Hepatic stellate cell (primary cell): ENCODE measurements at regions not wholly inside any gene's neighbourhood (a gene's known extent, or its start where the extent isn't known, plus 50 kb on each side); places are given as distances from the start of the nearest gene placed in this dataset.

Experiments used
- DNase-seq: peaks from one replicate; pipeline ENCODE4 v3.0.0; 2011; ENCODE audit warnings: low spot score

DNA sequence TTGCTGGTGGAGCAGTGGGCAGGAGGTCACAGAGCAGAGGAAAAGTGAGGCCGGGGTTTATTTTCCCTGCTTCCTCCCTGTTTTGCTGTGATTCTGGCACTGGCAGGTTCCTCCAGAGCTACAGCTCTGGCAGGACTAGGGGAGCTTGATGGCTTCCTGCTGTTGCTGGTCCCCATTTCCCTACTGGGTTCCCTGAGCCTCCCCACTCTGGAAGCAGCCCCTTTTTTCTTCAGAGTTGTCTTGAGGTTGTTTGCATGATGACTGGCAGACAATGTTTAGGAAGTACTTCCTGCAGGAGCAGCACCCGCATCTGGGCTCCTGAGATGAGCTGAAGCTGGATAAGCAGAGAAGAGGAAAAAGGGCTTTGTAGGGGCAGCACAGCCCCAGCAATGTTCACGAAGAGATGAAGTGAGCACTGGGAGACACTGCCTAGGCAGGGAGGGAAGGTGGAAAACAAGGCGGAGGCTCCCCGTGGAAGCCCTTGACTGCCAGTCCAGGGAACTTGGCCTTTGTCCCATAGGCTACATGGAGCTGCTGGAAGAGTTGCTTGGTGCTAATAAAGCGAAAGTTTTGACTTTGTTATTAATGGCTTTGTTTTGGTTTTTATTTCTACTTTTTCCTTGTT, 126.9 kb downstream of the SLC38A6 start:
- no peak for DNase-seq

- no peak for DNase-seq
Observed at GRCh38 chr14:61106959-61107641, 126.1 kb downstream of the SLC38A6 start.

DNA sequence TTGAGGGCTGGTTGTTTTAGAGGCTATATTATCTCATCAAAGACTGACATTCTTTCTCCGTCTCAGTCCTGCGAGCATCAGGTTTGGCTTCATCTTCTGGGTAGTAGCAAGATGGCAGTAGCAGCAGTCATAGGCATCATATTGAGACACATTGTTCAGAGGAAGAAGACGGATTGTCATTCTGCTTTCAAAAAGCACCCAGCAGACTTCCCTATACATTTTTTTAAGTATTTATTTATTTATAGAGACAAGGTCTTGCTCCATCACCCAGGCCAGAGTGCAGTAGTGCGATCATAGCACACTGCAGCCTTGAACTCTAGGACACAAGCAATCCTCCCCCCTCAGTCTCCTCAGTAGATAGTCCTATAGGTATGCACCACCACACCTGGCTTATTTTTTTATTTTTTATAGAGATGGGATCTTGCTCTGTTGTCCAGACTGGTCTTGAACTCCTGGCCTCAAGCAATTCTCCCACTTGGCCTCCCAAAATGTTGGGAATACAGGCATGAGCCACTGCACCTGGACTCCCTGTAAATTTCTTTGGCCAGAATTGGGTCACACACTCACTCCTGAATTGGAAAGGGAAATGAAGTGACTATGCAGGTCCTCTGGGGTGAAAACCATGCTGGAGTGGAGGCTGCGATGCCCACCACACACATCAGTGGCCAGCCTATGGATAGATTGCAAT, 125.4 kb downstream of the SLC38A6 start:
- no peak for DNase-seq

DNA sequence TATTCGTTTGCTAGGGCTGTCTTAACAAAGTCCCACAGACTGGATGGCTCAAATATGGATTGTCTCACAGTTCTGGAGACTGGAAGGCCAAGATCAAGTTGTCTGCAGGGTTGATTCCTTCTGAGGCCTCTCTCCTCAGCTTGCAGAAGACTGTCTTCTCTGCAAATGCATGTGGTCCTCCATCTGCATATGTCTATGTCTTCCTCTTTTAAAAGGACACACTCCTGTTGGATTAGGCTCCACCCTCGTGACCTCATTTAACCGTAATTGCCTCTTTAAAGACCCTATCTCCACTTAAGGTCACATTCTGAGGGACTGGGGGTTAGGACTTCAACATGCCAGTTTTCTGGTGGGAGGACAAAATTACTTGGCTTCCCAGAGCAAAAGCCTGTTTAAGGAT, 123.3 kb downstream of the SLC38A6 start:
- no peak for DNase-seq

- DNase-seq, result peak; percentile 93
Observed at GRCh38 chr14:61103541-61104339, 122.7 kb downstream of the SLC38A6 start.

GRCh38 chr14:61102549-61103466, 121.8 kb downstream of the SLC38A6 start:
- no peak for DNase-seq
